ENCODE measurements at regions not wholly inside any gene's neighbourhood (a gene's known extent, or its start where the extent isn't known, plus 50 kb on each side); places are given as distances from the start of the nearest gene placed in this dataset.

DNA sequence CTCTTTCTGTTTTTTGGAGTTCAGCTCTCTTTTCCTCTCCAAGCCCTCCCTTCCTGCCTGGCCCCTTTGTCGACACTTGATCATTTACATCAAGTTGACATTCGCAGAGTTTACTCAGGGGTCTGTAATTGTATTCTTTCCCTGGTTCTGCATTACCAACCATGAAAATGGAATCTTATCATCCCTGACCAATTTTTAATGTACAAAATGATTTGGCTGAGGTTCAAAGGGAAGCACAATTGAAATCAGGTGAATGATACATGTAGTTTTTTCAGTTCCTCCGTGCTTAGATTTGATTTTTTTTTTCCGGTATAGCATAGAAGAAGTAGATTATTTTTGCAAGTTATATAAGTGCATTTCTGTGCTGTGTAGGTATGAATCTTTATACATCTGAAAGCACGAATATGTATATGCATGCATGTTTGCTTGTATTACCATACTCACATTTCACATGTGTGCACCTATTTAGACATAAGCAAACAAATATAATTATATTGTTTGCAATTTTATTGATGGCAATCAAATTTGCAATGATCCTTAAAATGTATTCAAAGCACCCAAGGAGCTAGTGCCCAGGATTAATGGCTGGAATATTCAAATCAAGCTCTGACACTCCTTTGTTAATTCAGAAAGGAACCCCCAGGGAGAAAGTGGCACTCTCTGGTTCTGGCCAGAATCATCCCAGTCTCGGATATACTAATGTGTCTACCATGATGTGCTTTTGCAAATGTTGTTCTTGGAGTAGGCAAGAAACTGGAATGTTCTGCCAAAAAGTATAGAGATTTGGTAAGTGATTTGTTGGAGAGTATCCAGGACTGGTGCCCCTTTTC is 189.3 kb downstream of the VRK1 start:
- TF ChIP-seq EP300 (conservative IDR thresholded peaks at IDR 0.05; ENCODE audit: poor library complexity, severe bottlenecking): no peak
- no peak for TF ChIP-seq TAF1 (IDR thresholded peaks at IDR 0.05; ENCODE audit: low read depth)
- TF ChIP-seq, protein P1, sequence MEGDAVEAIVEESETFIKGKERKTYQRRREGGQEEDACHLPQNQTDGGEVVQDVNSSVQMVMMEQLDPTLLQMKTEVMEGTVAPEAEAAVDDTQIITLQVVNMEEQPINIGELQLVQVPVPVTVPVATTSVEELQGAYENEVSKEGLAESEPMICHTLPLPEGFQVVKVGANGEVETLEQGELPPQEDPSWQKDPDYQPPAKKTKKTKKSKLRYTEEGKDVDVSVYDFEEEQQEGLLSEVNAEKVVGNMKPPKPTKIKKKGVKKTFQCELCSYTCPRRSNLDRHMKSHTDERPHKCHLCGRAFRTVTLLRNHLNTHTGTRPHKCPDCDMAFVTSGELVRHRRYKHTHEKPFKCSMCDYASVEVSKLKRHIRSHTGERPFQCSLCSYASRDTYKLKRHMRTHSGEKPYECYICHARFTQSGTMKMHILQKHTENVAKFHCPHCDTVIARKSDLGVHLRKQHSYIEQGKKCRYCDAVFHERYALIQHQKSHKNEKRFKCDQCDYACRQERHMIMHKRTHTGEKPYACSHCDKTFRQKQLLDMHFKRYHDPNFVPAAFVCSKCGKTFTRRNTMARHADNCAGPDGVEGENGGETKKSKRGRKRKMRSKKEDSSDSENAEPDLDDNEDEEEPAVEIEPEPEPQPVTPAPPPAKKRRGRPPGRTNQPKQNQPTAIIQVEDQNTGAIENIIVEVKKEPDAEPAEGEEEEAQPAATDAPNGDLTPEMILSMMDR (IDR thresholded peaks at IDR 0.05; ENCODE audit: poor library complexity, severe bottlenecking): no peak
- no peak for TF ChIP-seq RAD21 (conservative IDR thresholded peaks at IDR 0.05)
- no peak for TF ChIP-seq EZH2 (IDR thresholded peaks at IDR 0.05; ENCODE audit: borderline replicate concordance, insufficient read depth, low read length, poor library complexity, severe bottlenecking)
- TF ChIP-seq SMC3 (conservative IDR thresholded peaks at IDR 0.05; ENCODE audit: poor library complexity): no peak
- TF ChIP-seq, protein P2, sequence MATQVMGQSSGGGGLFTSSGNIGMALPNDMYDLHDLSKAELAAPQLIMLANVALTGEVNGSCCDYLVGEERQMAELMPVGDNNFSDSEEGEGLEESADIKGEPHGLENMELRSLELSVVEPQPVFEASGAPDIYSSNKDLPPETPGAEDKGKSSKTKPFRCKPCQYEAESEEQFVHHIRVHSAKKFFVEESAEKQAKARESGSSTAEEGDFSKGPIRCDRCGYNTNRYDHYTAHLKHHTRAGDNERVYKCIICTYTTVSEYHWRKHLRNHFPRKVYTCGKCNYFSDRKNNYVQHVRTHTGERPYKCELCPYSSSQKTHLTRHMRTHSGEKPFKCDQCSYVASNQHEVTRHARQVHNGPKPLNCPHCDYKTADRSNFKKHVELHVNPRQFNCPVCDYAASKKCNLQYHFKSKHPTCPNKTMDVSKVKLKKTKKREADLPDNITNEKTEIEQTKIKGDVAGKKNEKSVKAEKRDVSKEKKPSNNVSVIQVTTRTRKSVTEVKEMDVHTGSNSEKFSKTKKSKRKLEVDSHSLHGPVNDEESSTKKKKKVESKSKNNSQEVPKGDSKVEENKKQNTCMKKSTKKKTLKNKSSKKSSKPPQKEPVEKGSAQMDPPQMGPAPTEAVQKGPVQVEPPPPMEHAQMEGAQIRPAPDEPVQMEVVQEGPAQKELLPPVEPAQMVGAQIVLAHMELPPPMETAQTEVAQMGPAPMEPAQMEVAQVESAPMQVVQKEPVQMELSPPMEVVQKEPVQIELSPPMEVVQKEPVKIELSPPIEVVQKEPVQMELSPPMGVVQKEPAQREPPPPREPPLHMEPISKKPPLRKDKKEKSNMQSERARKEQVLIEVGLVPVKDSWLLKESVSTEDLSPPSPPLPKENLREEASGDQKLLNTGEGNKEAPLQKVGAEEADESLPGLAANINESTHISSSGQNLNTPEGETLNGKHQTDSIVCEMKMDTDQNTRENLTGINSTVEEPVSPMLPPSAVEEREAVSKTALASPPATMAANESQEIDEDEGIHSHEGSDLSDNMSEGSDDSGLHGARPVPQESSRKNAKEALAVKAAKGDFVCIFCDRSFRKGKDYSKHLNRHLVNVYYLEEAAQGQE (IDR thresholded peaks at IDR 0.05; ENCODE audit: borderline replicate concordance): no peak

Data from neural cell (in vitro differentiated cells).